Osteoblast (primary cell): ENCODE measurements at regions not wholly inside any gene's neighbourhood (a gene's known extent, or its start where the extent isn't known, plus 50 kb on each side); places are given as distances from the start of the nearest gene placed in this dataset.

Experiments
- DNase-seq: peaks from one replicate; pipeline ENCODE4 v3.0.0; 2011; ENCODE audit warnings: low spot score, mixed read lengths; ENCODE audit not compliant: insufficient read length; ENCODE audit errors: missing footprints
- H2AFZ ChIP-seq: 2 replicates; pipeline ENCODE4 v1.6.0; 2011; ENCODE audit warnings: mild to moderate bottlenecking, low read length
- H3K27ac ChIP-seq: 2 replicates; pipeline ENCODE4 v1.5.1; 2011; ENCODE audit warnings: mild to moderate bottlenecking, low read depth, low read length, moderate library complexity
- H3K27me3 ChIP-seq: 2 replicates; pipeline ENCODE4 v1.6.0; 2012; ENCODE audit warnings: mild to moderate bottlenecking, control low read depth, inconsistent platforms, low read length, moderate library complexity; ENCODE audit not compliant: insufficient read depth
- H3K36me3 ChIP-seq: 2 replicates; pipeline ENCODE4 v1.5.1; 2011; ENCODE audit warnings: mild to moderate bottlenecking, low read length, control low read depth, moderate library complexity; ENCODE audit not compliant: insufficient read depth
- H3K4me1 ChIP-seq: 2 replicates; pipeline ENCODE4 v1.5.1; 2011; ENCODE audit warnings: mild to moderate bottlenecking, low read length, control low read depth, moderate library complexity; ENCODE audit not compliant: insufficient read depth
- H3K4me2 ChIP-seq: 2 replicates; pipeline ENCODE4 v1.6.0; 2011; ENCODE audit warnings: mild to moderate bottlenecking, low read length; ENCODE audit not compliant: insufficient read depth
- H3K4me3 ChIP-seq: fragments of 200-600 bp; sonication (generic); 3 replicates; pipeline ENCODE4 v1.5.1; 2012; ENCODE audit warnings: mild to moderate bottlenecking, low read length, inconsistent platforms; ENCODE audit not compliant: insufficient read depth
- H3K79me2 ChIP-seq: 2 replicates; pipeline ENCODE4 v1.6.0; 2012; ENCODE audit warnings: mild to moderate bottlenecking, low read length, control low read depth, inconsistent platforms; ENCODE audit not compliant: insufficient read depth
- H3K9me3 ChIP-seq: 2 replicates; pipeline ENCODE4 v1.5.1; 2011; ENCODE audit warnings: low read depth, low read length, control low read depth
- H4K20me1 ChIP-seq: 2 replicates; pipeline ENCODE4 v1.6.0; 2012; ENCODE audit warnings: mild to moderate bottlenecking, low read length, control low read depth; ENCODE audit not compliant: insufficient read depth
- TF ChIP-seq, protein P1 (sequence below): IDR thresholded peaks from 2 replicates; pipeline ENCODE4 v1.5.1; 2011; ENCODE audit warnings: mild to moderate bottlenecking, low read depth, low read length, moderate library complexity; ENCODE audit errors: extremely low read depth

DNA sequence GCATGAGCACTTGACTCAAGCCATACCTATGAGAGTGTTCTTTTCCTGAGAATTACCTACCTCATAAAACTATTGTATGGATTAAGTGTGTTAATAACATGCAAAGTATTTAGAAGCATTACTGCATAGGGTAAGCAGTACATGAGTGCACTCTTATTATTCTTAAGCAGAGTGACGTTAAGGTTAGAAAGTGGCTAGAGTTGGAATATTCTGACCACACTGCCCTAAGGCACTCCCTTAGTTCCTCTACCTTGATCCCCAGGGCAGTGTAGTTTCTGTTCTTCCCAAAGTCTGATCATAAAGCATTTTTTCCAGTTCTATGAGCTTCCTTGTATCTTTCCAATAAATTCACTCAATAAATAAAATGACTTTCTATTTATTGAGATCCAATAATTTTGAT lies 189.2 kb downstream of the PCSK1 start:
- no peak overlapping the region for H3K4me3 ChIP-seq
- no peaks in the 10 kb centered on the region for H3K9me3 ChIP-seq
- TF ChIP-seq, protein P1, sequence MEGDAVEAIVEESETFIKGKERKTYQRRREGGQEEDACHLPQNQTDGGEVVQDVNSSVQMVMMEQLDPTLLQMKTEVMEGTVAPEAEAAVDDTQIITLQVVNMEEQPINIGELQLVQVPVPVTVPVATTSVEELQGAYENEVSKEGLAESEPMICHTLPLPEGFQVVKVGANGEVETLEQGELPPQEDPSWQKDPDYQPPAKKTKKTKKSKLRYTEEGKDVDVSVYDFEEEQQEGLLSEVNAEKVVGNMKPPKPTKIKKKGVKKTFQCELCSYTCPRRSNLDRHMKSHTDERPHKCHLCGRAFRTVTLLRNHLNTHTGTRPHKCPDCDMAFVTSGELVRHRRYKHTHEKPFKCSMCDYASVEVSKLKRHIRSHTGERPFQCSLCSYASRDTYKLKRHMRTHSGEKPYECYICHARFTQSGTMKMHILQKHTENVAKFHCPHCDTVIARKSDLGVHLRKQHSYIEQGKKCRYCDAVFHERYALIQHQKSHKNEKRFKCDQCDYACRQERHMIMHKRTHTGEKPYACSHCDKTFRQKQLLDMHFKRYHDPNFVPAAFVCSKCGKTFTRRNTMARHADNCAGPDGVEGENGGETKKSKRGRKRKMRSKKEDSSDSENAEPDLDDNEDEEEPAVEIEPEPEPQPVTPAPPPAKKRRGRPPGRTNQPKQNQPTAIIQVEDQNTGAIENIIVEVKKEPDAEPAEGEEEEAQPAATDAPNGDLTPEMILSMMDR, result no peak
- H3K4me2 ChIP-seq, result peak overlapping the region; percentile 15
- H3K27ac ChIP-seq, result peak overlapping the region; percentile 62
- no peak for DNase-seq
- H3K79me2 ChIP-seq, result no peaks in the 10 kb centered on the region
- H3K4me1 ChIP-seq, result peaks cover 50% of the 10 kb centered on the region
- H3K27me3 ChIP-seq, result no peaks in the 10 kb centered on the region
- no peaks in the 10 kb centered on the region for H3K36me3 ChIP-seq
- H2AFZ ChIP-seq, result no peak overlapping the region
- H4K20me1 ChIP-seq, result no peaks in the 10 kb centered on the region

DNA sequence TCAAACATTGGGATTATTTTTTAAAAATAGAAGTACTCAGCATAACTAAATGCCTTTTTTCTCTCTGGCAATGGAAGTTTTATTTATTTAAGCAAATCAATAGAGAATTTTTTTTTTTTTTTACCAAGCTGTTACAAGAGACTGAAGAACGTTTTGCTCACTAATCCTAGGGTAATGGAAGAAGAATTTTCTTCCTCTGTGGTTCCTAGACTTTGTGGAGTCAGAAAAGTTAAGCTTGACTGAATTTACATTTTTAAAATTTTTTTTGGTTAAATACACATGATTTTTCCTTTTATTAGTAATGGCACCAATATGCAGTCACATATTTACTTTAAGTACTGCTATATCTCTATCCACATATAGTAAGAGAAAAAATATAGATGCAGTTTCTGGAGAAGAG lies 189.8 kb downstream of the PCSK1 start:
- DNase-seq, result no peak

DNA sequence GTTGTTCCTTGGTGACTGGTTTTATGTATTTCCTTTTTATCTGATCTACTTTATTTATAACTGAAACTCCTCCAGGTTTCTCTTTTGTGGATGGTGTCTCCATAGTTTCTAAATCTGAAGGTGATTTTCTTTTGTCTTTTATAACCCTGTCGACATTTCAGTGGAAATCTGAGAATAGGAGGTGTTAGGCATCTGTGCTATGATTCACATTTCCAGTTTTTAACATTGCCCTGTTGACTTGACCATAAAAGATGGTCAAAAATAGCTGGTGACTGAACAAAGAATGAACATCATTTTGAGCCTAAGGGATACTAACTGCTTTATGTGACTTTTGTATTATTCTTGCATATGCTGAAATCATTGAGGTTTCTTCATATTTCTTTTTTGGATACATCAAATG lies 190.5 kb downstream of the PCSK1 start:
- H3K27me3 ChIP-seq, result no peaks in the 10 kb centered on the region
- H3K36me3 ChIP-seq, result no peaks in the 10 kb centered on the region
- TF ChIP-seq, protein P1, result no peak
- no peak overlapping the region for H2AFZ ChIP-seq
- no peak for DNase-seq
- H3K4me3 ChIP-seq, result no peak overlapping the region
- peak overlapping the region; percentile 62 for H3K27ac ChIP-seq
- H3K9me3 ChIP-seq, result no peaks in the 10 kb centered on the region
- no peaks in the 10 kb centered on the region for H4K20me1 ChIP-seq
- H3K4me2 ChIP-seq, result peak overlapping the region; percentile 8
- peaks cover 44% of the 10 kb centered on the region for H3K4me1 ChIP-seq
- no peaks in the 10 kb centered on the region for H3K79me2 ChIP-seq

More for the DNA sequence above, 189.8 kb downstream of the PCSK1 start:
- peak overlapping the region; percentile 62 for H3K27ac ChIP-seq
- H3K27me3 ChIP-seq, result no peaks in the 10 kb centered on the region
- peak overlapping the region; percentile 15 for H3K4me2 ChIP-seq
- no peak overlapping the region for H3K4me3 ChIP-seq
- no peaks in the 10 kb centered on the region for H3K36me3 ChIP-seq
- H3K9me3 ChIP-seq, result no peaks in the 10 kb centered on the region
- H3K79me2 ChIP-seq, result no peaks in the 10 kb centered on the region
- peaks cover 50% of the 10 kb centered on the region for H3K4me1 ChIP-seq
- H2AFZ ChIP-seq, result no peak overlapping the region
- no peaks in the 10 kb centered on the region for H4K20me1 ChIP-seq
- TF ChIP-seq, protein P1, result no peak

DNA sequence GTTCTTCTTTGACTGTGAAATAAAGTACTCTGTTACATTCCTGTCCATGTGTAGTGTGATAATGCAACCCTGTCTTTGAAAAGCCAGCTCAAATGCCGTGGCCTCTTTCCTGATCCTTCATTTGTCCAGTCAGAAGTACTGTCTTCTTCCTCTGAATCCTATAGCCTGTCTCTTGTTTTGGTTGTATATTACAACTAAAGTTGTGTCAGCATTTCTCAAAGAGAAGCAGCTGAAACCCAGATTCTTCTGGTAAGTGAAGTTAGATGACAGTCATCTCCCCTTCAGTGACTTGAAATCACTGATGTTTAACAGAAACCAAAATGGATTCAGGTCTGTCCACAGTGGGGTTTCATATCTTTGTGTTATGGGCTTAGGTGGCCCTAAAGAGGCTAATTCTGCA lies 196.2 kb downstream of the PCSK1 start:
- H2AFZ ChIP-seq, result peak overlapping the region; percentile 47
- H3K9me3 ChIP-seq, result no peaks in the 10 kb centered on the region
- H3K36me3 ChIP-seq, result no peaks in the 10 kb centered on the region
- no peak overlapping the region for H3K4me2 ChIP-seq
- no peaks in the 10 kb centered on the region for H3K27me3 ChIP-seq
- peaks cover 18% of the 10 kb centered on the region for H3K4me1 ChIP-seq
- TF ChIP-seq, protein P1, result no peak
- peak overlapping the region; percentile 87 for H3K27ac ChIP-seq
- peak; percentile 23 for DNase-seq
- H3K79me2 ChIP-seq, result no peaks in the 10 kb centered on the region
- H3K4me3 ChIP-seq, result no peak overlapping the region
- no peaks in the 10 kb centered on the region for H4K20me1 ChIP-seq
